Neural progenitor cell (in vitro differentiated cells): ENCODE measurements at regions not wholly inside any gene's neighbourhood (a gene's known extent, or its start where the extent isn't known, plus 50 kb on each side); places are given as distances from the start of the nearest gene placed in this dataset.

Source experiments
- EZH2 ChIP-seq: fragments of 200-600 bp; sonication (generic); IDR thresholded peaks from 2 replicates; pipeline ENCODE4 v1.6.1; 2017; ENCODE audit warnings: antibody characterized with exemption, mild to moderate bottlenecking, moderate library complexity
- TF ChIP-seq, protein P1 (sequence below): fragments of 200-600 bp; sonication (generic); IDR thresholded peaks from 2 replicates; pipeline ENCODE4 v1.5.1; 2017; ENCODE audit warnings: antibody characterized with exemption, mild to moderate bottlenecking

DNA sequence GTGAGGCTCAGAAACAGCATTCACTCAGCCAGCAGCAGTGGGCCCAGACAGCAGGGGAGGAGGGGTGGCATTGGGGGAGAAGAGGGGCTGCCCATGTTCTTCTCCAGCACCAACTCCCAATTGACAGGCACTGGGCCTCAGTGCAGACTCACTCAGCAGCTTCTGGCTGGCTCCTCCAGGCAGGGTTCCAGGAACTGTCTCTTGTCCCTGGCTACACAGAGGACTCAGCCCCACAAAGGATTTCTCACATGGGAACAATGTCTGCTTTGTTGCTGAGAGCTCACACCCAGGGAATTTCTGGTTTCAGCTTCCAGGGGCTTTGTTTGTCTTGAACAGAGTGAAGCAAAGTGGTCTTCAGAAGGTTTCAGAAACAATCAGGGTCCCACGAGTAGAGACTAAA lies 1536.7 kb downstream of the TSPY10 start:
- TF ChIP-seq, protein P1, sequence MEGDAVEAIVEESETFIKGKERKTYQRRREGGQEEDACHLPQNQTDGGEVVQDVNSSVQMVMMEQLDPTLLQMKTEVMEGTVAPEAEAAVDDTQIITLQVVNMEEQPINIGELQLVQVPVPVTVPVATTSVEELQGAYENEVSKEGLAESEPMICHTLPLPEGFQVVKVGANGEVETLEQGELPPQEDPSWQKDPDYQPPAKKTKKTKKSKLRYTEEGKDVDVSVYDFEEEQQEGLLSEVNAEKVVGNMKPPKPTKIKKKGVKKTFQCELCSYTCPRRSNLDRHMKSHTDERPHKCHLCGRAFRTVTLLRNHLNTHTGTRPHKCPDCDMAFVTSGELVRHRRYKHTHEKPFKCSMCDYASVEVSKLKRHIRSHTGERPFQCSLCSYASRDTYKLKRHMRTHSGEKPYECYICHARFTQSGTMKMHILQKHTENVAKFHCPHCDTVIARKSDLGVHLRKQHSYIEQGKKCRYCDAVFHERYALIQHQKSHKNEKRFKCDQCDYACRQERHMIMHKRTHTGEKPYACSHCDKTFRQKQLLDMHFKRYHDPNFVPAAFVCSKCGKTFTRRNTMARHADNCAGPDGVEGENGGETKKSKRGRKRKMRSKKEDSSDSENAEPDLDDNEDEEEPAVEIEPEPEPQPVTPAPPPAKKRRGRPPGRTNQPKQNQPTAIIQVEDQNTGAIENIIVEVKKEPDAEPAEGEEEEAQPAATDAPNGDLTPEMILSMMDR: no peak
- no peak for TF ChIP-seq EZH2
